Left ventricle myocardium inferior (tissue), 1 donor: ENCODE measurements at regions not wholly inside any gene's neighbourhood (a gene's known extent, or its start where the extent isn't known, plus 50 kb on each side); places are given as distances from the start of the nearest gene placed in this dataset.
"Not testable (repeated sequence)": the region's sequence is repeated elsewhere in the genome, so short reads cannot be mapped to it uniquely, and the experiment has no call there.

Experiments
- DNase-seq: peaks from one replicate; pipeline ENCODE4 v3.0.0-alpha.2; 2020
- H3K27ac ChIP-seq: fragments of 200-600 bp; replicated peaks from 2 replicates; pipeline ENCODE4 v1.8.0; 2021
- H3K27me3 ChIP-seq: fragments of 200-600 bp; 2 replicates; pipeline ENCODE4 v1.8.0; 2021; ENCODE audit warnings: low read depth
- H3K36me3 ChIP-seq: fragments of 200-600 bp; 2 replicates; pipeline ENCODE4 v1.8.0; 2021
- H3K4me1 ChIP-seq: fragments of 200-600 bp; 2 replicates; pipeline ENCODE4 v1.8.0; 2021
- H3K4me3 ChIP-seq: fragments of 200-600 bp; 2 replicates; pipeline ENCODE4 v1.8.0; 2021; ENCODE audit warnings: mild to moderate bottlenecking, moderate library complexity
- H3K9me3 ChIP-seq: fragments of 200-600 bp; replicated peaks from 2 replicates; pipeline ENCODE4 v1.8.0; 2021
- CTCF ChIP-seq: fragments of 200-600 bp; IDR thresholded peaks from 2 replicates; pipeline ENCODE4 v1.8.0; 2021; ENCODE audit warnings: antibody characterized with exemption, mild to moderate bottlenecking, borderline replicate concordance
- intact Hi-C: fragments of 100-400 bp; cut with micrococcal nuclease; formaldehyde crosslinking; loops from one replicate; pipeline ENCODE4 v1.11.0; 2022
- donor health status: DM: no; HTN: yes; CAD: no; lungs with severe emphysema.

- Histone ChIP-seq H3K27me3 (no peaks in the 10 kb centered on the region), H3K27ac (no peak overlapping the region), H3K4me3 (no peak overlapping the region), H3K36me3 (no peaks in the 10 kb centered on the region), H3K9me3 (peaks cover 1% of the 10 kb centered on the region), H3K4me1 (peaks cover 20% of the 10 kb centered on the region)
- no peak for TF ChIP-seq CTCF
- intact Hi-C loops = no loop called here
- DNase-seq = no peak
Measured at GRCh38 chr5:34552686-34553085, 103.4 kb upstream of the RAI14 start.

GRCh38 chr5:34553581-34553980 lies 102.5 kb upstream of the RAI14 start:
- H3K9me3 ChIP-seq = no peaks in the 10 kb centered on the region
- no peak for TF ChIP-seq CTCF
- DNase-seq = no peak
- peaks cover 20% of the 10 kb centered on the region for H3K4me1 ChIP-seq
- H3K4me3 ChIP-seq = no peak overlapping the region
- H3K36me3 ChIP-seq = no peaks in the 10 kb centered on the region
- H3K27ac ChIP-seq = no peak overlapping the region
- intact Hi-C loops = no loop called here
- no peaks in the 10 kb centered on the region for H3K27me3 ChIP-seq

GRCh38 chr5:34554641-34555040 lies 101.5 kb upstream of the RAI14 start:
- no peak for TF ChIP-seq CTCF
- H3K4me1 ChIP-seq = peaks cover 20% of the 10 kb centered on the region
- H3K9me3 ChIP-seq = no peaks in the 10 kb centered on the region
- no peaks in the 10 kb centered on the region for H3K27me3 ChIP-seq
- no peak overlapping the region for H3K27ac ChIP-seq
- intact Hi-C loops = no loop called here
- H3K4me3 ChIP-seq = no peak overlapping the region
- no peak for DNase-seq
- H3K36me3 ChIP-seq = no peaks in the 10 kb centered on the region

GRCh38 chr5:34555699-34556508 lies 100.2 kb upstream of the RAI14 start:
- no peaks in the 10 kb centered on the region for H3K27me3 ChIP-seq
- H3K4me3 ChIP-seq = no peak overlapping the region
- TF ChIP-seq CTCF = no peak
- H3K9me3 ChIP-seq = no peaks in the 10 kb centered on the region
- no peak for DNase-seq
- H3K36me3 ChIP-seq = no peaks in the 10 kb centered on the region
- peaks cover 17% of the 10 kb centered on the region for H3K4me1 ChIP-seq
- H3K27ac ChIP-seq = no peak overlapping the region
- intact Hi-C loops = no loop called here

- Histone ChIP-seq H3K27ac (no peak overlapping the region), H3K27me3 (no peaks in the 10 kb centered on the region), H3K4me1 (peaks cover 12% of the 10 kb centered on the region), H3K36me3 (no peaks in the 10 kb centered on the region), H3K9me3 (no peaks in the 10 kb centered on the region), H3K4me3 (no peak overlapping the region)
- intact Hi-C loops = no loop called here
- no peak for DNase-seq
- TF ChIP-seq CTCF = no peak
Measured at GRCh38 chr5:34556509-34556782, 99.7 kb upstream of the RAI14 start.

GRCh38 chr5:34561581-34561980 lies 94.5 kb upstream of the RAI14 start:
- H3K36me3 ChIP-seq, DNase-seq, H3K4me3 ChIP-seq, H3K27ac ChIP-seq, H3K27me3 ChIP-seq, intact Hi-C loops, H3K9me3 ChIP-seq: not testable (repeated sequence)
- peaks cover 18% of the 10 kb centered on the region for H3K4me1 ChIP-seq
